HG02642 (cell line): ENCODE measurements at regions not wholly inside any gene's neighbourhood (a gene's known extent, or its start where the extent isn't known, plus 50 kb on each side); places are given as distances from the start of the nearest gene placed in this dataset.

ENCODE experiments used
- ATAC-seq: cut with Tn5 transposase; IDR thresholded peaks from one replicate; pipeline ENCODE4 v1.9.1; 2021; ENCODE audit warnings: mild to moderate bottlenecking; ENCODE audit not compliant: unreplicated experiment, poor library complexity

- no peak for ATAC-seq
Observed at GRCh38 chr12:25743679-25744215, 190.7 kb upstream of the LMNTD1 start.

DNA sequence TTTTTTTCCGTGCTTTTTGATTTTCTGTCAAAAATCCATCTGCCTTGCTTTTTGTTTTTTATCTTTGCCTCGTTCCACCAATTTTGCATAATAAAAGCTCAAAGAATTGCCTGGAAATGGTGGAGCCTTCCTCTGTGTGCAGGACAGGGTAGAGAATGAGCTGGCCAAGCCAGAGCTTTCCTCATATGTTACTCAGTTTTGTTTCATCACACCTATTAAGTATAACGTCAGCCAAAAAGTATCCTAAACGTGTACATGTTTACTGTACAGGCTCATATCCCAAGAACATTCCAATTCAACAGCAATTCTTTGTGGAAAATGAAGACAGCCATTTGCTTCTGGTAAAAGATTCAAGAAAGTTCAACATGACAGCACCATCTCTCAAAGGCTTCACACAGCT lies 191.2 kb upstream of the LMNTD1 start:
- no peak for ATAC-seq

- no peak for ATAC-seq
Observed at GRCh38 chr12:25745281-25745680, 192.2 kb upstream of the LMNTD1 start.

DNA sequence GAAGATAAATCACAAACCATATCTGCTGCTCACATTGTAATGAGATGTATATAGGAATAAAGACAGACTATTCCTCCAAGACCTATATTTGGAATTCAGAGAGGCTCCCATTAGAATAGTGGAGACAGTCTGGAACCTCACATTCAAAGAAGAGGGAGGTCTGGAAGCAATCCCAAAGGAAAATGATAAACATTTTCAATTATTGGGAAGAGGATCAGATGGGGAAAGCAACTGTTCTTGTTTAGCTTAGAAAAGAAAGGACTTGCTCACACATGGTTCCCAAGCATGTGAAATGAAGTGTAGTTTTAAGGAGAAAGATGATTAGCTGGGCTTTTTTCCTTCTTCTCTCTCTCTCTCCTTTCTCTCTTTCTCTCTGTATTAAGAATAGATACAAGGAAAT lies 193.0 kb upstream of the LMNTD1 start:
- no peak for ATAC-seq

GRCh38 chr12:25752710-25753309 lies 199.7 kb upstream of the LMNTD1 start:
- no peak for ATAC-seq

DNA sequence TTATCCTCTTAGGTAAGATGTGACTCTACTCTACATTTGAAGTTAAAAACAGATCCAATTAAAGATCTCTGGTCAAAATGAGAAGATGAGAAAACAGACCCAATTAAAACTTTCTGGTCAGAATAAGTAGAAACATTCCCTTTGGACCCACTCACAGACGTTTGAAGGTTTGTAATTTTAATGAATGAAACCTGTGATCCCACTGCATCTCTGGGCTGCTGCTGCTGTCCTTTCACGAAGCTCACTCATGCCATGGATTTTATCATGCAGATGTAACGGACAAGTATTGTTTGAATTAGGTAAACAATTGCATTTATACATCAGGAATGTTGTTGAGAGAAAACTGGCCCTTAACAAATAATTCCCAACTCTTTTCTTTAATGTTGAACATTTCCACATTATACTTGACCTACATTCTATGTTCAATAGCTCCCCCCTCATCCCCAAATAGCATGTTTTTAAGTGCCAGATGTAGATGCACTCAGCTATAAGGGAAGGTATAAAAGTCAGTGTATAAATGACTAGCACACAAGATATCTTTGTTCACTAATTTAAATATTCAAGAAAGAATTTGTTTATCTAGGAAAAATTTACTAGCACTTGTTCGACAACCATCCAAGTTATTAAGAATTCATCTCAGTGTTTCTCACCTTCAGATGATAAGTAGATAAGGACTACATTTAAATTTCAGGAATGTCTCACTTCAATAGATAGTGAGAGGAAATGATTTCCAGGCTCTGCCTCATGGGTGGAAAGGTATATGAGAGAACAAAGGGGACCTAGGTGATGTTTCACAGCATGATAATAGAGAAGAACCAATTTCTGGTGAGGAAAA lies 202.3 kb upstream of the LMNTD1 start:
- ATAC-seq = no peak

DNA sequence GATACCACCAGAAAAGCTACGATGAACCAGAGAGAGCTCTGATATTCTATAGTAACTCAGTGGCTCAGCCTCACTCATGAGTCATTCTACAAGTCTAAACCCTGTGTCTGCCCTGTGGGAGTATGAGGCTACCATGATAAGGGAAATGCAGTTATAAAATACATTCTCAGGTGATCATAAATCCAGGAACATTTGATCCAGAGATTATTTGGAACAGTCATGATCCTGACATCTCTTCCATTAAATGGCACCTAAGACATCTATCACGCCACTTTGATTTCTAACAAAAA lies 202.6 kb upstream of the RASSF8 start:
- ATAC-seq = no peak

DNA sequence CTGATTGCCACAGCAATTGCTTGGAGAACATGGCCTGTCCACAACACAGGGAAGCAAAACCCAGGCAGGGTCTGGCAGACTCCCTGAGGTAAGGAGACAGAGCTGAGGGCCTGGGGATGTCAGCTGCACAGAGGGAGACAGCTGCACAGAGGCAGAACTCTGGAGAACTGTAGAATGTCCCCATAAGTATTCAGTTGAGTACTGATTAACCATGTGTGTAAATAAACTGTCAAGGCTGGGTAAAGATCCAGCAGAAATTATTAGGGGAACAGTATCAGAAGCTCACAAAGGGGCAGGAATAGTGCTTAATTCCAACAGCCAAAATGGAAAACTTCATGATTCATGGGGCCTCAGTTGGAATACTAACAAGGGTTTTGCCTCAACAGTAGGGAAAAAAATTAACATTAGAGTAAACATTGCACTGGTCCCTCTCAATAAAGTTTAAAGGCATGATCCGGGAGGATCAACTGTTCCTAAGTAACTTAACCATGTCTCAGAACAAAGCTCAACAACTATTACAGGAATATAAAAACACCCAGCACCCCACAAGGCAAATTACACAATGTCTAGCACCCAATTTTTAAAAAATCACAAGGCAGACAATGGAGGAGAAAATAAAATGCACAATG lies 201.3 kb upstream of the RASSF8 start:
- ATAC-seq = no peak

DNA sequence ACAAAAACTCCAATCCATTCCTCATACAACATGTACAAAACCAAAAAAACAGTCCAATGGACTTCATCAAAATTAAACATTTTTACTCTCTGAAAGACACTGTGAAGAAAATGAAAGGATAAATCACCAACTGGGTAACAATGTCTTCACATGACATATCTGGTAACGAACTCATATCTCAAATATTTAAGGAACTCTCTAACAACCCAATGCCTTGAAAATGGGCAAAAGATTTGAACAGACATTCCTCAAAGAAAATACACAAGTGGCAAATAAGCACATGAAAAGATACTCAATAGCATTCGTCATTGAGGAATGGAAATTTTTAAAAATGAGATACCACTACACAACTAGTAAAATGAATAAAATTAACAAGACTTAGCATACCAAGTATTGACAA lies 198.7 kb upstream of the RASSF8 start:
- no peak for ATAC-seq

DNA sequence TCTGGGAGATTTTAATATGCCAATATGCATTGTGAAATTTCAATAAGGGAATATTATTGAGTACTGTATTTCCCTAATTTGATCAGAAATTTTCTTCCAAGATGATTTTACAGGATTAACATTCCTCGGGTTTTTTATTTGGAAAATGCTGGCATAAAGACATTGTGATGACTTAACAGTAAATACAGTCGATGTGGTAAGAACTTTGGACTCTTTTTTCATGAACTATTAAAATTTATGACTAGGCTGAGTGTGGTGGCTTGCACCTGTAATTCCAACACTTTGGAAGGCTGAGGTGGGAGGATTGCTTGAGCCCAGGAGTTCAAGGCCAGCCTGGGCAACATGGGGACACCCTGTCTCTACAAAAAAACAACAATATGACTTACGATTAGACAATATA lies 197.1 kb upstream of the RASSF8 start:
- ATAC-seq = no peak

GRCh38 chr12:25764409-25764808 lies 194.1 kb upstream of the RASSF8 start:
- ATAC-seq = no peak

GRCh38 chr12:25764892-25765291 lies 193.6 kb upstream of the RASSF8 start:
- ATAC-seq = no peak

DNA sequence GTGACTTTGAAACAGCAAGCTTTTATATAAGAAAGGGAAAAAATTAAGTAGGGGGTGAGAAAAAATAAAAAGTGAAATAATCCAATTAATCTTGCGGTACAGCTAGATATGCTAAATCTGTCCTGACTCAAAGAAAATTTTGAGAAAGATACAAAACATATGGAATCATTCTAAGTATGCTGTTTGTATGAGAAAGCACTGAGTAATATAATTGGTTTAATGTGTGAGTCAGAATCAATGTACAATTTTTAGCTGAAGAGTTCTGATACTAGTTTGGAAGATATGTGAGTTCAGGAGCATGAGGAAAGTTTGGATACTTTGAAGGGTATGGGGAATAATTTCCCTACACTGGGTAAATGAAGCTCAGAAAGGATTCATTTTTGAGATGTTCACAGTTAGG lies 190.9 kb upstream of the RASSF8 start:
- no peak for ATAC-seq

- no peak for ATAC-seq
Observed at GRCh38 chr12:25768151-25768550, 190.3 kb upstream of the RASSF8 start.

- ATAC-seq = no peak
Observed at GRCh38 chr12:25769082-25769945, 189.2 kb upstream of the RASSF8 start.

DNA sequence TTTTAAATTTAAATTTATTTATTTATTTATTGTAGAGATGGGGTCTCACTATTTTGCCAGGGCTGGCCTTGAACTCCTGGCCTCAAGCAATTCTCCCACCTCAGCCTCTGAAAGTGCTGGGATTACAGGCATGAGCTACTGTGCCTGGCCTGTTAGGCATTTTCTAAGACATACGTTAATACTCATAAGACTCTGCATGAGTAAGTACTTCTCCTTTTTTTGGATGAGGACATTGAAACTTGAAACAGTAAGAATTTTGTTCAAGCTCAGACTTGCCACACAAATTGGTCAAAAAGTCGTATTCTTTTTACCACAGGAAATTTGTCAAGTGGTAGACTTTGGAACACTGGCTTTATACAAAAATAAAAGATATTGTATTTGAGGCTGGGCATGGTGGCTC lies 187.4 kb upstream of the RASSF8 start:
- ATAC-seq = no peak

GRCh38 chr12:25771476-25771875 lies 187.0 kb upstream of the RASSF8 start:
- no peak for ATAC-seq

GRCh38 chr12:25775968-25776367 lies 182.5 kb upstream of the RASSF8 start:
- ATAC-seq = no peak

DNA sequence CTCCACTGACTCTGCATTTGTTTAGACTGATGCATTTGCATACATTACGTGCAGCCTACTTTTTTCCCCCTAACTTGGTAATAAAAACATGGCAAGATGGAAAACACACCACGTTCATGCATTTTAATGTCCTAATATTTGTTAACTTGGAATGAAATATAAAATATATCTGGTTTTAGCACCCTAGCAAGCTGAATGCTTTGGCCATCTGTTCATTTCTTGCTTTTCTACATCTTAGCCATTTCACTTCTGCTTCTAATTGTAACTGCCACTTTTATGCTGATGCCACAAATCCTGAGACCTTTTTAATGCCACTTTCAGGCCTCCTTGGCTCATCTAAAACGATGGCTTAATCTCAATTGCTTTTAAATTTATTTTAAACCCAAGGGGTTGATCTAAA lies 177.7 kb upstream of the RASSF8 start:
- ATAC-seq = no peak

DNA sequence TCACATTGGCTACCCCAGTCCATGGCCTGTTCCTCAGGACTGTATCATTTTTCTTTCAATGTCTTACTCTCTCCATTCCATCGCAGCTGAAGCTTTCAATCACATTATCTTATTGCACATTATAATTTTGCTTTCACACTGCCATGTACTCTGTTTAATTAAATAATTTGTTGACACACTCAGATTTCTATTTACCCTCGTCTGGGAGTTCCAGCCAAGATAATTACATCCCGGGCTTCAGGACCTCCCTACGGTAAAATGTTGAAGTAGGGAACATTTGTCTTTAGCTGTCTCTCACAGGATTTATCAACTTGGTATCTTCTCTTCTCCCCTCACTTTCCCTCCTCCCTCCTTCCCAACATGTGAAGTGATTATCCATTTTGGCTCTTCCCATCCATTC lies 177.2 kb upstream of the RASSF8 start:
- no peak for ATAC-seq

DNA sequence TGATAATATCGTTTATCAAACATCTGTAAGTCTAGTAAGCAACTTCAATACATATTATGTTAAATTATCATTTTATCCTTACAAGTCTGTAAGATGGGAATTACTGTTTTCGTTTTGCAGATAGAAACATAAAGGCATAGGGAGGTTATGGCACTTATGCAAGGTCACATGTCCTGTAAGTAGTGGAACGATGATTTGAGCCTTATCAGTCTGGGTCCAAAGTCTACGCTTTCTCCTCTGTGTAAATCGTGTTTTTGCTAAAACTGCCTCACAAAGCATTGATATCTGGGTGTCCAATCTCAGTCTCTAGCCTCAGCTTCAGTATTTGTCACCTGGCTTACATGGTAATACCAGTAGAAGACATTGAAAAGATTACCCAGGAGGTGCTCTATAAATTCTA lies 174.9 kb upstream of the RASSF8 start:
- ATAC-seq = no peak
